Endothelial cell of umbilical vein (primary cell): ENCODE measurements at regions not wholly inside any gene's neighbourhood (a gene's known extent, or its start where the extent isn't known, plus 50 kb on each side); places are given as distances from the start of the nearest gene placed in this dataset.

Experiments
- EZH2 ChIP-seq: IDR thresholded peaks from 2 replicates; pipeline ENCODE4 v1.6.1; 2012; ENCODE audit warnings: borderline replicate concordance, low read depth, mild to moderate bottlenecking, moderate library complexity, low read length, inconsistent platforms; ENCODE audit not compliant: severe bottlenecking
- GATA2 ChIP-seq: IDR thresholded peaks from 2 replicates; pipeline ENCODE4 v1.7.0; 2011; ENCODE audit warnings: low read depth, mild to moderate bottlenecking, moderate library complexity, mixed read lengths, low read length; ENCODE audit not compliant: insufficient read length, insufficient read depth
- POLR2A ChIP-seq: IDR thresholded peaks from 2 replicates; pipeline ENCODE4 v1.6.1; 2012; ENCODE audit warnings: low read depth, mild to moderate bottlenecking, control low read depth, low read length
- POLR2AphosphoS5 ChIP-seq: IDR thresholded peaks from 2 replicates; pipeline ENCODE4 v1.6.1; 2012; ENCODE audit warnings: low read depth, mild to moderate bottlenecking, control low read depth, low read length, moderate library complexity; ENCODE audit not compliant: insufficient read depth
- TF ChIP-seq, protein P1 (sequence below), 2 donors: IDR thresholded peaks; 1 replicate in 1 of 2; 2 replicates in 1 of 2; pipeline ENCODE4 v1.5.1; 2011; ENCODE audit warnings: low read length in 2 of 2, mild to moderate bottlenecking in 2 of 2, moderate library complexity in 2 of 2, control low read depth in 1 of 2, inconsistent platforms in 1 of 2, low read depth in 1 of 2; ENCODE audit not compliant: insufficient read depth in 1 of 2; ENCODE audit errors: extremely low read depth in 1 of 2
- TF ChIP-seq, protein P2 (sequence below): IDR thresholded peaks from 2 replicates; pipeline ENCODE4 v1.6.1; 2011; ENCODE audit not compliant: insufficient read depth, insufficient read length

DNA sequence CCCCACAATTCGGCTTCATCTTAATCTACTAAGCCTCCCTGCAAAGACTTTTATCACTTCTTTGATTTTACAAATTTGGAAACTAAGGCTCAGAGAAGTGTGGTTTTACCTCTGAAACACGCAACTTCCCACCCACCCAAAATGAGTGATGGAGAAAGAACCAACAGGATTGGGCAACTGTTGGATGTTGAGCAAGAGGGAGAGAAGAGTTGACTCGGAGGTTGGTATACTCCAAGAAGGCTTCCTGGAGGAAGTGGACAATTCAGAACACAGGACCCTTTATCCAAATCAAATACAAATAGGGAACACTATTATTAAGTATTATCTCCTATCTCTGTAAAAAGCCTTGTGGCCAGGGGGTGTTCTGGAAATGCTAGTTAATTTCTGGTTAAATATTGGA lies 323.0 kb downstream of the C16orf95 start:
- TF ChIP-seq, protein P1, sequence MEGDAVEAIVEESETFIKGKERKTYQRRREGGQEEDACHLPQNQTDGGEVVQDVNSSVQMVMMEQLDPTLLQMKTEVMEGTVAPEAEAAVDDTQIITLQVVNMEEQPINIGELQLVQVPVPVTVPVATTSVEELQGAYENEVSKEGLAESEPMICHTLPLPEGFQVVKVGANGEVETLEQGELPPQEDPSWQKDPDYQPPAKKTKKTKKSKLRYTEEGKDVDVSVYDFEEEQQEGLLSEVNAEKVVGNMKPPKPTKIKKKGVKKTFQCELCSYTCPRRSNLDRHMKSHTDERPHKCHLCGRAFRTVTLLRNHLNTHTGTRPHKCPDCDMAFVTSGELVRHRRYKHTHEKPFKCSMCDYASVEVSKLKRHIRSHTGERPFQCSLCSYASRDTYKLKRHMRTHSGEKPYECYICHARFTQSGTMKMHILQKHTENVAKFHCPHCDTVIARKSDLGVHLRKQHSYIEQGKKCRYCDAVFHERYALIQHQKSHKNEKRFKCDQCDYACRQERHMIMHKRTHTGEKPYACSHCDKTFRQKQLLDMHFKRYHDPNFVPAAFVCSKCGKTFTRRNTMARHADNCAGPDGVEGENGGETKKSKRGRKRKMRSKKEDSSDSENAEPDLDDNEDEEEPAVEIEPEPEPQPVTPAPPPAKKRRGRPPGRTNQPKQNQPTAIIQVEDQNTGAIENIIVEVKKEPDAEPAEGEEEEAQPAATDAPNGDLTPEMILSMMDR (IDR thresholded peaks at IDR 0.05; ENCODE audit: extremely low read depth in 1 of 2, insufficient read depth in 1 of 2, low read depth in 1 of 2, low read length in 2 of 2) = no peak
- TF ChIP-seq POLR2A (no peak), EZH2 (no peak), POLR2AphosphoS5 (no peak), GATA2 (no peak)
- TF ChIP-seq, protein P2, sequence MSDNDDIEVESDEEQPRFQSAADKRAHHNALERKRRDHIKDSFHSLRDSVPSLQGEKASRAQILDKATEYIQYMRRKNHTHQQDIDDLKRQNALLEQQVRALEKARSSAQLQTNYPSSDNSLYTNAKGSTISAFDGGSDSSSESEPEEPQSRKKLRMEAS = no peak
